CD4-positive, alpha-beta T cell treated with Interleukin-17A for 1 hour (primary cell): ENCODE measurements at regions not wholly inside any gene's neighbourhood (a gene's known extent, or its start where the extent isn't known, plus 50 kb on each side); places are given as distances from the start of the nearest gene placed in this dataset.
"Not testable (repeated sequence)": the region's sequence is repeated elsewhere in the genome, so short reads cannot be mapped to it uniquely, and the experiment has no call there.

Experiments used
- DNase-seq: peaks from one replicate; pipeline ENCODE4 v3.0.0-alpha.2; 2020

- DNase-seq = no peak
Measured at GRCh38 chr21:16425376-16425775, 695.6 kb downstream of the USP25 start.

- DNase-seq = no peak
Measured at GRCh38 chr21:16426936-16427335, 697.2 kb downstream of the USP25 start.

- no peak for DNase-seq
Measured at GRCh38 chr21:16427587-16428087, 697.9 kb downstream of the USP25 start.

- DNase-seq = no peak
Measured at GRCh38 chr21:16437586-16437985, 707.8 kb downstream of the USP25 start.

GRCh38 chr21:16438761-16439160, 709.0 kb downstream of the USP25 start:
- DNase-seq = no peak

GRCh38 chr21:16441789-16442188, 712.0 kb downstream of the USP25 start:
- DNase-seq = no peak

- no peak for DNase-seq
Measured at GRCh38 chr21:16454399-16454798, 724.6 kb downstream of the USP25 start.

GRCh38 chr21:16455526-16455925, 725.7 kb downstream of the USP25 start:
- DNase-seq = no peak

GRCh38 chr21:16455978-16456377, 726.2 kb downstream of the USP25 start:
- no peak for DNase-seq

GRCh38 chr21:16457498-16457897, 727.7 kb downstream of the USP25 start:
- no peak for DNase-seq

GRCh38 chr21:16460936-16461335, 731.2 kb downstream of the USP25 start:
- DNase-seq = no peak

GRCh38 chr21:16464211-16464889, 734.6 kb downstream of the USP25 start:
- DNase-seq = not testable (repeated sequence)

GRCh38 chr21:16468184-16468583, 738.4 kb downstream of the USP25 start:
- DNase-seq = no peak

GRCh38 chr21:16473988-16474387, 744.2 kb downstream of the USP25 start:
- DNase-seq = no peak

- no peak for DNase-seq
Measured at GRCh38 chr21:16476056-16476825, 746.5 kb downstream of the USP25 start.

- no peak for DNase-seq
Measured at GRCh38 chr21:16488042-16488441, 758.3 kb downstream of the USP25 start.

- DNase-seq = no peak
Measured at GRCh38 chr21:16492356-16492755, 762.6 kb downstream of the USP25 start.

GRCh38 chr21:16492892-16493291, 763.1 kb downstream of the USP25 start:
- no peak for DNase-seq

- DNase-seq = no peak
Measured at GRCh38 chr21:16496609-16497008, 766.8 kb downstream of the USP25 start.

- DNase-seq = no peak
Measured at GRCh38 chr21:16500271-16500670, 770.5 kb downstream of the USP25 start.

- DNase-seq = no peak
Measured at GRCh38 chr21:16502273-16502672, 772.5 kb downstream of the USP25 start.

GRCh38 chr21:16502897-16503296, 773.1 kb downstream of the USP25 start:
- DNase-seq = no peak

- no peak for DNase-seq
Measured at GRCh38 chr21:16504281-16504680, 774.5 kb downstream of the USP25 start.

GRCh38 chr21:16504766-16505165, 775.0 kb downstream of the USP25 start:
- DNase-seq = no peak
